CD4-positive, alpha-beta T cell (primary cell): ENCODE measurements at regions not wholly inside any gene's neighbourhood (a gene's known extent, or its start where the extent isn't known, plus 50 kb on each side); places are given as distances from the start of the nearest gene placed in this dataset.

ENCODE experiments used
- ATAC-seq: fragments of 200-7000 bp; cut with Tn5 transposase; one replicate; pipeline ENCODE4 v1.10.0; 2022; ENCODE audit warnings: mild to moderate bottlenecking; ENCODE audit not compliant: poor library complexity
- CTCF ChIA-PET: fragments of 350-600 bp; sonication (Branson Sonifier 250); formaldehyde crosslinking; loops from one replicate; lab custom pipeline; 2021; ENCODE audit warnings: antibody characterized with exemption, inconsistent platforms; lab: Charles Lee
- POLR2A ChIA-PET: fragments of 350-600 bp; sonication (Branson Sonifier 250); formaldehyde crosslinking; loops from one replicate; lab custom pipeline; 2021; ENCODE audit warnings: antibody characterized with exemption, inconsistent platforms; lab: Charles Lee
- DNase-seq, 14 experiments: peaks; one replicate each; pipeline ENCODE4 v3.0.0-alpha.2; 2013 to 2020; ENCODE audit warnings: mixed read lengths in 2 of 14
- H3K27ac ChIP-seq, 2 donors: one replicate each; pipeline versions ENCODE4 v1.5.1 to v1.7.0; 2013; ENCODE audit warnings: low read length in 2 of 2, low read depth in 1 of 2, mild to moderate bottlenecking in 1 of 2
- H3K27me3 ChIP-seq, 2 experiments: 1 replicate in 1 of 2; 2 replicates in 1 of 2; pipeline versions ENCODE4 v1.6.1 to v1.7.0; 2013; ENCODE audit warnings: low read length in 2 of 2, control low read depth in 1 of 2, mild to moderate bottlenecking in 1 of 2, moderate library complexity in 1 of 2; ENCODE audit not compliant: insufficient read depth in 2 of 2, control insufficient read depth in 1 of 2
- H3K36me3 ChIP-seq: one replicate; pipeline ENCODE4 v1.6.1; 2013; ENCODE audit warnings: low read length, control low read depth; ENCODE audit not compliant: insufficient read depth
- H3K4me1 ChIP-seq: one replicate; pipeline ENCODE4 v1.6.1; 2013; ENCODE audit warnings: low read length, control low read depth; ENCODE audit not compliant: insufficient read depth
- H3K4me3 ChIP-seq: one replicate; pipeline ENCODE4 v1.5.1; 2013; ENCODE audit warnings: mild to moderate bottlenecking, low read length, moderate library complexity
- H3K9me3 ChIP-seq, 2 experiments: 1 replicate in 1 of 2; 2 replicates in 1 of 2; pipeline versions ENCODE4 v1.6.1 to v1.7.0; 2013; ENCODE audit warnings: low read length in 2 of 2, mild to moderate bottlenecking in 2 of 2, control low read depth in 1 of 2, moderate library complexity in 1 of 2; ENCODE audit not compliant: control insufficient read depth in 1 of 2, insufficient read depth in 1 of 2
- H3K27ac Mint-ChIP-seq: one replicate; pipeline ENCODE4 v1.8.0; 2020; ENCODE audit warnings: mixed read lengths
- H3K27me3 Mint-ChIP-seq: one replicate; pipeline ENCODE4 v1.8.0; 2021; ENCODE audit warnings: mixed read lengths
- H3K36me3 Mint-ChIP-seq: one replicate; pipeline ENCODE4 v1.8.0; 2021; ENCODE audit warnings: low read depth, mixed read lengths
- H3K4me1 Mint-ChIP-seq: one replicate; pipeline ENCODE4 v1.8.0; 2021; ENCODE audit warnings: low read depth, mixed read lengths
- H3K4me3 Mint-ChIP-seq: one replicate; pipeline ENCODE4 v1.8.0; 2020; ENCODE audit warnings: mild to moderate bottlenecking, mixed read lengths
- H3K9me3 Mint-ChIP-seq: one replicate; pipeline ENCODE4 v1.8.0; 2020; ENCODE audit warnings: mixed read lengths
- CTCF ChIP-seq: fragments of 200-600 bp; IDR thresholded peaks from one replicate; pipeline ENCODE4 v1.8.0; 2022; ENCODE audit warnings: antibody characterized with exemption, mild to moderate bottlenecking
- intact Hi-C, 2 experiments: fragments of 100-400 bp; cut with DNase I in 1 of 2; cut with micrococcal nuclease in 1 of 2; formaldehyde crosslinking; loops; one replicate each; pipeline versions ENCODE4 v1.15.1 to v1.9.0; 2023 to 2025; cut with DNase I, micrococcal nuclease

GRCh38 chr3:147189016-147189415, 217.3 kb downstream of the ZIC4 start:
- POLR2A ChIA-PET, result no interaction called here
- Mint-ChIP-seq H3K36me3 (no peaks in the 10 kb centered on the region), H3K4me1 (no peaks in the 10 kb centered on the region)

GRCh38 chr3:147187687-147188086, 218.7 kb downstream of the ZIC4 start:
- Histone ChIP-seq H3K36me3 (no peaks in the 10 kb centered on the region), H3K27ac (no peak overlapping the region), H3K4me1 (no peaks in the 10 kb centered on the region), H3K4me3 (no peak overlapping the region), H3K27me3 (no peaks in the 10 kb centered on the region), H3K9me3 (no peaks in the 10 kb centered on the region)
- POLR2A ChIA-PET, result no interaction called here
- ATAC-seq (no peak), DNase-seq (no peak)
- Mint-ChIP-seq H3K9me3 (peaks cover 3% of the 10 kb centered on the region), H3K4me3 (no peak overlapping the region), H3K27me3 (no peaks in the 10 kb centered on the region), H3K36me3 (no peaks in the 10 kb centered on the region), H3K4me1 (no peaks in the 10 kb centered on the region), H3K27ac (no peak overlapping the region)
- intact Hi-C loops, result no loop called here
- no peak for TF ChIP-seq CTCF
- CTCF ChIA-PET, result no interaction called here

More at GRCh38 chr3:147189016-147189415, 217.3 kb downstream of the ZIC4 start:
- Histone ChIP-seq H3K27me3 (no peaks in the 10 kb centered on the region), H3K9me3 (no peaks in the 10 kb centered on the region), H3K36me3 (no peaks in the 10 kb centered on the region), H3K27ac (no peak overlapping the region), H3K4me3 (no peak overlapping the region), H3K4me1 (no peaks in the 10 kb centered on the region)
- peaks cover 3% of the 10 kb centered on the region for H3K9me3 Mint-ChIP-seq
- intact Hi-C loops, result no loop called here
- H3K27ac Mint-ChIP-seq, result no peak overlapping the region
- H3K4me3 Mint-ChIP-seq, result no peak overlapping the region
- TF ChIP-seq CTCF, result no peak
- DNase-seq (no peak), ATAC-seq (no peak)
- CTCF ChIA-PET, result no interaction called here
- H3K27me3 Mint-ChIP-seq, result no peaks in the 10 kb centered on the region

- ATAC-seq (no peak), DNase-seq (no peak)
- H3K27me3 ChIP-seq, result no peaks in the 10 kb centered on the region
- no peaks in the 10 kb centered on the region for H3K36me3 ChIP-seq
- Mint-ChIP-seq H3K27ac (no peak overlapping the region), H3K36me3 (no peaks in the 10 kb centered on the region), H3K27me3 (no peaks in the 10 kb centered on the region), H3K4me3 (no peak overlapping the region), H3K4me1 (no peaks in the 10 kb centered on the region), H3K9me3 (peaks cover 3% of the 10 kb centered on the region)
- H3K9me3 ChIP-seq, result no peaks in the 10 kb centered on the region
- ChIA-PET CTCF (no interaction called here), POLR2A (no interaction called here)
- no peak overlapping the region for H3K4me3 ChIP-seq
- no peak for TF ChIP-seq CTCF
- intact Hi-C loops, result no loop called here
- no peak overlapping the region for H3K27ac ChIP-seq
- H3K4me1 ChIP-seq, result no peaks in the 10 kb centered on the region
Measured at GRCh38 chr3:147185781-147186180, 220.6 kb downstream of the ZIC4 start.
